Loucy (cell line): ENCODE measurements at regions not wholly inside any gene's neighbourhood (a gene's known extent, or its start where the extent isn't known, plus 50 kb on each side); places are given as distances from the start of the nearest gene placed in this dataset.

ENCODE experiments used
- H2AFZ ChIP-seq: fragments of 200-600 bp; sonication (generic); 2 replicates; pipeline ENCODE4 v1.6.0; 2016; ENCODE audit warnings: antibody characterized with exemption, mild to moderate bottlenecking, low read length, moderate library complexity
- H3F3A ChIP-seq: fragments of 200-600 bp; 2 replicates; pipeline ENCODE4 v1.6.0; 2016; ENCODE audit warnings: antibody characterized with exemption, low read depth, mild to moderate bottlenecking
- H3K27me3 ChIP-seq: fragments of 200-600 bp; sonication (generic); 2 replicates; pipeline ENCODE4 v1.6.1; 2014; ENCODE audit warnings: low read length, mild to moderate bottlenecking; ENCODE audit not compliant: insufficient read depth, poor library complexity, severe bottlenecking
- H3K36me3 ChIP-seq: fragments of 200-600 bp; sonication (generic); 2 replicates; pipeline ENCODE4 v1.6.1; 2016; ENCODE audit warnings: low read length; ENCODE audit not compliant: insufficient read depth
- H3K4me1 ChIP-seq: fragments of 200-600 bp; sonication (generic); 2 replicates; pipeline ENCODE4 v1.5.1; 2014; ENCODE audit warnings: low read length, mild to moderate bottlenecking; ENCODE audit not compliant: insufficient read depth, poor library complexity, severe bottlenecking
- H3K4me2 ChIP-seq: fragments of 200-600 bp; sonication (generic); 2 replicates; pipeline ENCODE4 v1.6.0; 2014; ENCODE audit warnings: antibody characterized with exemption, low read length, low read depth, mild to moderate bottlenecking; ENCODE audit not compliant: poor library complexity, severe bottlenecking
- H3K4me3 ChIP-seq: fragments of 200-600 bp; sonication (generic); 2 replicates; pipeline ENCODE4 v1.5.1; 2014; ENCODE audit warnings: low read length, mild to moderate bottlenecking, mixed read lengths; ENCODE audit not compliant: poor library complexity, severe bottlenecking
- H3K79me2 ChIP-seq: fragments of 200-600 bp; sonication (generic); 2 replicates; pipeline ENCODE4 v1.6.1; 2014; ENCODE audit warnings: low read length; ENCODE audit not compliant: insufficient read depth
- H3K9ac ChIP-seq: fragments of 200-600 bp; sonication (generic); 2 replicates; pipeline ENCODE4 v1.6.0; 2014; ENCODE audit warnings: mild to moderate bottlenecking, low read depth, low read length, moderate library complexity; ENCODE audit not compliant: poor library complexity, severe bottlenecking
- H3K9me2 ChIP-seq: fragments of 200-600 bp; sonication (generic); replicated peaks from 2 replicates; pipeline ENCODE4 v1.6.1; 2016; ENCODE audit warnings: low read depth, low read length, mixed read lengths
- H3K9me3 ChIP-seq: fragments of 200-600 bp; sonication (generic); 2 replicates; pipeline ENCODE4 v1.6.1; 2014; ENCODE audit warnings: mild to moderate bottlenecking, antibody characterized with exemption, low read length, low read depth; ENCODE audit not compliant: insufficient read depth
- H4K20me1 ChIP-seq: fragments of 200-600 bp; sonication (generic); 2 replicates; pipeline ENCODE4 v1.6.0; 2014; ENCODE audit warnings: antibody characterized with exemption, low read length, mild to moderate bottlenecking; ENCODE audit not compliant: insufficient read depth, poor library complexity, severe bottlenecking
- EZH2phosphoT487 ChIP-seq: fragments of 200-600 bp; IDR thresholded peaks from 2 replicates; pipeline ENCODE4 v1.6.1; 2018; ENCODE audit warnings: antibody characterized with exemption, mild to moderate bottlenecking, moderate library complexity, borderline replicate concordance
- TF ChIP-seq, protein P1 (sequence below): fragments of 200-600 bp; sonication (generic); conservative IDR thresholded peaks from 2 replicates; pipeline ENCODE4 v1.5.1; 2014; ENCODE audit warnings: mild to moderate bottlenecking, antibody characterized with exemption, low read length

DNA sequence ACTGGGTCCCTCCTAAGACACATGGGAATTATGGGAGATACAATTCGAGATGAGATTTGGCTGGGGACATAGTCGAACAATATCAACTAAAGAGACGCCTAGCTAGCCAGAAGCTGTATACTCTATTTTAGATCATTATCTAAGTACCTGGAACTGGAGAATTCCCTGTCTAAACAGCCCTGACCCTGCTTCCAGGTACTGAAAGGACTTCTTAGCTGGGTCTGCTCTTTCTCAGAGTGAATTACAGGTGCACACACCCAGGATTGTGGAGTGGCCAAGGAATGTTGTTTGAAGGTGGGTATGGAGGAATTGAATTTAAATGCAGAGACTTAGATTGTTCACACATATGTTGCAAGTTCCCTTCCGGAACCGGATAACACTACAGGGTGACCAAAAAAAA, 733.0 kb downstream of the RPS29 start:
- H3K4me3 ChIP-seq = no peak overlapping the region
- H3K36me3 ChIP-seq = no peaks in the 10 kb centered on the region
- H3K27me3 ChIP-seq = no peaks in the 10 kb centered on the region
- no peaks in the 10 kb centered on the region for H3K79me2 ChIP-seq
- no peaks in the 10 kb centered on the region for H3K9me3 ChIP-seq
- H4K20me1 ChIP-seq = no peaks in the 10 kb centered on the region
- no peaks in the 10 kb centered on the region for H3K9me2 ChIP-seq
- no peak overlapping the region for H3K4me2 ChIP-seq
- TF ChIP-seq, protein P1, sequence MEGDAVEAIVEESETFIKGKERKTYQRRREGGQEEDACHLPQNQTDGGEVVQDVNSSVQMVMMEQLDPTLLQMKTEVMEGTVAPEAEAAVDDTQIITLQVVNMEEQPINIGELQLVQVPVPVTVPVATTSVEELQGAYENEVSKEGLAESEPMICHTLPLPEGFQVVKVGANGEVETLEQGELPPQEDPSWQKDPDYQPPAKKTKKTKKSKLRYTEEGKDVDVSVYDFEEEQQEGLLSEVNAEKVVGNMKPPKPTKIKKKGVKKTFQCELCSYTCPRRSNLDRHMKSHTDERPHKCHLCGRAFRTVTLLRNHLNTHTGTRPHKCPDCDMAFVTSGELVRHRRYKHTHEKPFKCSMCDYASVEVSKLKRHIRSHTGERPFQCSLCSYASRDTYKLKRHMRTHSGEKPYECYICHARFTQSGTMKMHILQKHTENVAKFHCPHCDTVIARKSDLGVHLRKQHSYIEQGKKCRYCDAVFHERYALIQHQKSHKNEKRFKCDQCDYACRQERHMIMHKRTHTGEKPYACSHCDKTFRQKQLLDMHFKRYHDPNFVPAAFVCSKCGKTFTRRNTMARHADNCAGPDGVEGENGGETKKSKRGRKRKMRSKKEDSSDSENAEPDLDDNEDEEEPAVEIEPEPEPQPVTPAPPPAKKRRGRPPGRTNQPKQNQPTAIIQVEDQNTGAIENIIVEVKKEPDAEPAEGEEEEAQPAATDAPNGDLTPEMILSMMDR = no peak
- TF ChIP-seq EZH2phosphoT487 = no peak
- H3F3A ChIP-seq = no peaks in the 10 kb centered on the region
- H3K9ac ChIP-seq = no peak overlapping the region
- no peaks in the 10 kb centered on the region for H3K4me1 ChIP-seq
- no peak overlapping the region for H2AFZ ChIP-seq

DNA sequence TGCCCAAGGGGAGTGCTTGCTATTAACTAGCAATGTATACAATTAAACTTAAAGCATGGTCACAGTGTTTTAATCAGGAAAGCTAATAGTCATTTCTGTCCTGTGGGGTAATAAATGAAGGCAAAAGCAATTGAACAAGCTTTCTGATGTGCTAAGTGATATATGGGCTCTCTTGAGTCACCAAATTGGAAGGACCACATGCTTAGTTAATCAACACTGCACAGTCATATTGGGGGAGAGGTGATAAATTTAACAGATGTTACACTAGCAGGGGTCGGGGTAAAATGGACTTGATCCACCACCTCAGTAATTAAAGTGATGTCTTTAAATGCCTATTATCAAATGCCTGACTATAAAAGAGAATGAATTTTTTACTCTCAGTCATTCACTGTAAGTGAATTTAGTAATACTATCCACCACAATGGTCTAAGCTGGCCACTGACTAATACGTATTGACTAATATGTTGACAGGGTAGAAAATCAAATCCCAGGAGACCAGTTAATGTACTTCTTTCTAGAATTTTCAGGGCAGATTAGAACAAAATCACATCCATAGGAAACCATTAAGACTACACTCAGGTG, 736.3 kb downstream of the RPS29 start:
- Histone ChIP-seq H3K36me3 (no peaks in the 10 kb centered on the region), H4K20me1 (no peaks in the 10 kb centered on the region), H3K9ac (no peak overlapping the region), H3K4me1 (no peaks in the 10 kb centered on the region), H3K79me2 (no peaks in the 10 kb centered on the region), H3K9me2 (0 out of 2 replicates have a peak, but pooled peaks cover 4% of the 10 kb centered on the region), H3K27me3 (no peaks in the 10 kb centered on the region), H2AFZ (no peak overlapping the region), H3K9me3 (no peaks in the 10 kb centered on the region), H3F3A (no peaks in the 10 kb centered on the region), H3K4me2 (no peak overlapping the region), H3K4me3 (no peak overlapping the region)
- no peak for TF ChIP-seq EZH2phosphoT487
- TF ChIP-seq, protein P1 = no peak

DNA sequence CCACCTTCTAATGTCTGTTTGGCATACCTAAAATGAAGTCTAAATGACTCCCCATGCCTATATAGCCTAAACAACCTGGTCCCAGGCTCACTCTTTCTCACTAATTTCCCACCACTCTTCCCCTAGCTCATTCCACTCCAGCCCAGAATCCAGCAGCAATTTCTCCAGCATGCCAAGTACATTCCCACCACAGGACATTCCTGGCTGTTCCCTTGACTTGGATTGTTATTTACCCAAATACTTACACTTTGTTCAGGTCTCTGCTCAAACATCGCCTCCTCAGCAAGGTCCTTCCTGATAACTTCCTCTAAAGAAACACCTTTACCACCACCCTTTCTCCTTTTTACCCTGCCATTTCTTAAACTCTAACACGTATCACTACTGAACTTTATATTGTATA, 743.4 kb downstream of the RPS29 start:
- no peaks in the 10 kb centered on the region for H3K9me3 ChIP-seq
- no peak overlapping the region for H2AFZ ChIP-seq
- no peaks in the 10 kb centered on the region for H3K4me1 ChIP-seq
- H4K20me1 ChIP-seq = no peaks in the 10 kb centered on the region
- H3K27me3 ChIP-seq = no peaks in the 10 kb centered on the region
- H3K4me2 ChIP-seq = no peak overlapping the region
- H3K36me3 ChIP-seq = no peaks in the 10 kb centered on the region
- no peak overlapping the region for H3K4me3 ChIP-seq
- H3K9ac ChIP-seq = no peak overlapping the region
- no peaks in the 10 kb centered on the region for H3K79me2 ChIP-seq
- H3F3A ChIP-seq = no peaks in the 10 kb centered on the region
- TF ChIP-seq, protein P1 = no peak
- no peak for TF ChIP-seq EZH2phosphoT487
- 0 out of 2 replicates have a peak, but pooled peaks cover 2% of the 10 kb centered on the region for H3K9me2 ChIP-seq
